Natural killer cell (primary cell): ENCODE measurements at regions not wholly inside any gene's neighbourhood (a gene's known extent, or its start where the extent isn't known, plus 50 kb on each side); places are given as distances from the start of the nearest gene placed in this dataset.

Experiments used
- ATAC-seq, 3 donors: fragments of 150-1000 bp in 2 of 3; fragments of 200-7000 bp in 1 of 3; cut with Tn5 transposase; 1 replicate in 1 of 3; 2 replicates in 2 of 3; pipeline ENCODE4 v1.10.0; 2021; ENCODE audit warnings: mild to moderate bottlenecking in 2 of 3, moderate library complexity in 2 of 3
- DNase-seq, 2 donors: peaks; one replicate each; pipeline versions ENCODE4 v3.0.0 to v3.0.0-alpha.2; 2013 to 2021; ENCODE audit warnings: mixed read lengths in 1 of 2
- H3K27ac ChIP-seq: one replicate; pipeline ENCODE4 v1.5.1; 2013; ENCODE audit warnings: mild to moderate bottlenecking, low read length
- H3K27me3 ChIP-seq: one replicate; pipeline ENCODE4 v1.6.1; 2013; ENCODE audit warnings: low read length; ENCODE audit not compliant: control insufficient read depth, insufficient read depth
- H3K36me3 ChIP-seq: one replicate; pipeline ENCODE4 v1.6.1; 2013; ENCODE audit warnings: low read length; ENCODE audit not compliant: control insufficient read depth, insufficient read depth
- H3K4me1 ChIP-seq: one replicate; pipeline ENCODE4 v1.6.1; 2013; ENCODE audit warnings: low read length; ENCODE audit not compliant: control insufficient read depth, insufficient read depth
- H3K4me3 ChIP-seq: one replicate; pipeline ENCODE4 v1.5.1; 2013; ENCODE audit warnings: low read length
- H3K9me3 ChIP-seq: one replicate; pipeline ENCODE4 v1.6.1; 2013; ENCODE audit warnings: low read length; ENCODE audit not compliant: control insufficient read depth, insufficient read depth
- H3K27ac Mint-ChIP-seq, 2 donors: one replicate each; pipeline ENCODE4 v1.8.0; 2022; ENCODE audit warnings: mild to moderate bottlenecking in 2 of 2, mixed read lengths in 2 of 2, moderate library complexity in 1 of 2
- H3K27me3 Mint-ChIP-seq, 2 donors: one replicate each; pipeline ENCODE4 v1.8.0; 2022; ENCODE audit warnings: low read depth in 2 of 2, mixed read lengths in 2 of 2
- H3K36me3 Mint-ChIP-seq: one replicate; pipeline ENCODE4 v1.8.0; 2022; ENCODE audit warnings: mixed read lengths
- H3K4me1 Mint-ChIP-seq, 2 donors: one replicate each; pipeline ENCODE4 v1.8.0; 2022; ENCODE audit warnings: mixed read lengths in 2 of 2
- H3K4me3 Mint-ChIP-seq: one replicate; pipeline ENCODE4 v1.8.0; 2022; ENCODE audit warnings: mild to moderate bottlenecking, moderate library complexity, mixed read lengths
- H3K9me3 Mint-ChIP-seq, 2 donors: one replicate each; pipeline ENCODE4 v1.8.0; 2022; ENCODE audit warnings: mixed read lengths in 2 of 2
- WGBS: methylation state at CpG from one replicate; pipeline ENCODE4 v1.1.7; 2013; ENCODE audit warnings: missing lambda C conversion rate; ENCODE audit not compliant: insufficient coverage; 5-methylcytosine and 5-hydroxymethylcytosine counted together
- intact Hi-C: fragments of 100-400 bp; cut with micrococcal nuclease; formaldehyde crosslinking; loops from one replicate; pipeline ENCODE4 v1.14.2; 2022
- TF ChIP-seq, protein P1 (sequence below): fragments of 200-600 bp; IDR thresholded peaks from one replicate; pipeline ENCODE4 v1.8.0; 2022; ENCODE audit warnings: antibody characterized with exemption

DNA sequence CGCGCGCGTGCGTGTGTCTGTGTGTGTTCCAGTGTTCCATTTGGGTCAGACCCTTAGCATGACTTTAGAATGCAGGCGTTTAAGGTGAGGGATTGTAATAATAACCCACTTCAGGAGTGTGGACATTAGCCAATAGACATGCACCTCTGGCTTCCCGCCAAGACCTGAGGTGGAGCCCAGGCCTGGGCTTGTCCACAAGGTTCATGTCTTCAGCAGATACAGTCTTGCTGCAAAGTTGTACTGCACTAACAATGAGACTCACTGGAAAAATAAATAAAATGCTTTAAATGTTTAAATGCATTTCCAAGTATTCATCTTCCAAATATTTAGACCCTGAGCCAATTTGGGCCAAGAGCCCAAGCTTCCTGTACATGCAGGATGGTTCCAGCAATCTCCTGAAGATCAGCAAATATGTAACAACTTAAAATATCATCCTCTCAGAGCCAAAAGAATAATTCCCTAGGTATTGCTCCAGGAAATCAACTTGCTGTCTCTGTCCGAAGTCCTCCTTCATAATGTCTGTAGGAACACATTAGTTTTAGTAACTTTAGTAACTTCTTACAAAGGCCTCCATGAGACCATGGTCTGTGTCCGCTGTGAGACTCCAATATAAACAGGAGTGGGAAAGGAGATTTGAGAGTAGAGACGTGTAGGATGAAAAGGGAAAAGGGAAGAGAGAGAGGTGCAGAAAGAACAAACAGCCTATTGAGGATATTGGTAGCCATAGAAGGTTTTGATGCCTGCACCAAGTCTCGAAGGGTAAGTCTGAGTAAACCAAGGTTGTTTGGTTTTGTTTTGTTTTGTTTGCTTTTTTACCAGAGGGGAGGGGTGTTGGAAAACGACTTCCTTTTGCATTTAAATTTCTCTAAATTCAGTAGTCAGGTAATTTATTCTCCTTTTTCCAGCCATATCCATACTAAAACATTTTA lies 98.5 kb upstream of the KLF3 start:
- Histone ChIP-seq H3K9me3 (no peaks in the 10 kb centered on the region), H3K27ac (no peak overlapping the region), H3K4me3 (no peak overlapping the region), H3K4me1 (no peaks in the 10 kb centered on the region), H3K36me3 (no peaks in the 10 kb centered on the region), H3K27me3 (no peaks in the 10 kb centered on the region)
- TF ChIP-seq, protein P1, sequence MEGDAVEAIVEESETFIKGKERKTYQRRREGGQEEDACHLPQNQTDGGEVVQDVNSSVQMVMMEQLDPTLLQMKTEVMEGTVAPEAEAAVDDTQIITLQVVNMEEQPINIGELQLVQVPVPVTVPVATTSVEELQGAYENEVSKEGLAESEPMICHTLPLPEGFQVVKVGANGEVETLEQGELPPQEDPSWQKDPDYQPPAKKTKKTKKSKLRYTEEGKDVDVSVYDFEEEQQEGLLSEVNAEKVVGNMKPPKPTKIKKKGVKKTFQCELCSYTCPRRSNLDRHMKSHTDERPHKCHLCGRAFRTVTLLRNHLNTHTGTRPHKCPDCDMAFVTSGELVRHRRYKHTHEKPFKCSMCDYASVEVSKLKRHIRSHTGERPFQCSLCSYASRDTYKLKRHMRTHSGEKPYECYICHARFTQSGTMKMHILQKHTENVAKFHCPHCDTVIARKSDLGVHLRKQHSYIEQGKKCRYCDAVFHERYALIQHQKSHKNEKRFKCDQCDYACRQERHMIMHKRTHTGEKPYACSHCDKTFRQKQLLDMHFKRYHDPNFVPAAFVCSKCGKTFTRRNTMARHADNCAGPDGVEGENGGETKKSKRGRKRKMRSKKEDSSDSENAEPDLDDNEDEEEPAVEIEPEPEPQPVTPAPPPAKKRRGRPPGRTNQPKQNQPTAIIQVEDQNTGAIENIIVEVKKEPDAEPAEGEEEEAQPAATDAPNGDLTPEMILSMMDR, result no peak
- Mint-ChIP-seq H3K27me3 (peaks cover 0 to 8% of the 10 kb centered on the region in 2 donors), H3K4me3 (no peak overlapping the region), H3K9me3 (no peaks in the 10 kb centered on the region), H3K4me1 (peaks cover 0 to 13% of the 10 kb centered on the region in 2 donors), H3K36me3 (no peaks in the 10 kb centered on the region), H3K27ac (no peak overlapping the region)
- ATAC-seq, result no peak
- WGBS, result 92% methylated on average over 11 of the region's 12 CpGs
- DNase-seq, result no peak
- intact Hi-C loops, result no loop called here

DNA sequence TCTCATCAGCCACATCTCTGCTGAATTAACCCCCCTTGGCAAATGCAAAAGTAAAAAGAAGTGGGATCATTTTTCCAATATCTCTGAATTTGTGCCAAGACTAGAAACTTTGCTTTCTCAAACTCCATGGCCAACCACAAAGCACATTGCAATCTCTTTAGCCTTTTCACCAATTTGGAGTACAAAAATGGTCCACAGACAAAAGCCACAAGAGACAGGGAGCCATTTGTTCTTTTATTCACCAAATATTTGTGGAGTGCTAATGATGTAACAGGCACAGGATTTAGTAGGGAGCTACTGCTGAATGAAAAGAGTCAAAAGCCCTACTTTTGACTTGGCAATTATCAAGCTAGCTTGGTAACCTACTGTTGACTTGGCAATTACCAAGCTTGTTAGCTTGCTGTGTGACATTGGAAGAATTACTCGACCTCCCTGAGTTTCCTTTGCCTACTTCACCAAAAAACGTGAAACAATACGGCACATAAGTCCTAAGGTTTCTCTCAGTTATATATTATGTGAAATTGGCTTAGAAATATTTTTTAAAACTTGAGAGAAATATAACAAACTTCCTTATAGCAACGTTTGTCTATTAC lies 97.1 kb upstream of the KLF3 start:
- Mint-ChIP-seq H3K4me1 (peaks cover 0 to 10% of the 10 kb centered on the region in 2 donors), H3K27ac (no peak overlapping the region), H3K9me3 (no peaks in the 10 kb centered on the region), H3K36me3 (no peaks in the 10 kb centered on the region), H3K27me3 (peaks cover 5 to 8% of the 10 kb centered on the region in 2 donors), H3K4me3 (no peak overlapping the region)
- DNase-seq (no peak), ATAC-seq (no peak)
- H3K4me3 ChIP-seq, result no peak overlapping the region
- no peaks in the 10 kb centered on the region for H3K36me3 ChIP-seq
- H3K4me1 ChIP-seq, result no peaks in the 10 kb centered on the region
- WGBS, result 68% methylated on average over 2 of the region's 4 CpGs
- H3K27me3 ChIP-seq, result no peaks in the 10 kb centered on the region
- intact Hi-C loops, result no loop called here
- H3K27ac ChIP-seq, result no peak overlapping the region
- no peaks in the 10 kb centered on the region for H3K9me3 ChIP-seq
- TF ChIP-seq, protein P1, result no peak

- H3K27me3 Mint-ChIP-seq, result peaks cover 5 to 8% of the 10 kb centered on the region in 2 donors
- no peaks in the 10 kb centered on the region for H3K9me3 Mint-ChIP-seq
- DNase-seq, result no peak
- intact Hi-C loops, result no loop called here
- Histone ChIP-seq H3K36me3 (no peaks in the 10 kb centered on the region), H3K27ac (no peak overlapping the region), H3K4me3 (no peak overlapping the region), H3K4me1 (no peaks in the 10 kb centered on the region), H3K27me3 (no peaks in the 10 kb centered on the region), H3K9me3 (no peaks in the 10 kb centered on the region)
- no peaks in the 10 kb centered on the region for H3K36me3 Mint-ChIP-seq
- WGBS, result 93% methylated on average over 5 of the region's 5 CpGs
- H3K4me1 Mint-ChIP-seq, result peaks cover 0 to 5% of the 10 kb centered on the region in 2 donors
- no peak overlapping the region for H3K4me3 Mint-ChIP-seq
- no peak for ATAC-seq
- TF ChIP-seq, protein P1, result no peak
- no peak overlapping the region for H3K27ac Mint-ChIP-seq
Observed at GRCh38 chr4:38567457-38567856, 96.5 kb upstream of the KLF3 start.
